ENCODE measurements at regions not wholly inside any gene's neighbourhood (a gene's known extent, or its start where the extent isn't known, plus 50 kb on each side); places are given as distances from the start of the nearest gene placed in this dataset.

- ChIA-PET POLR2A (no interaction called here), RAD21 (ENCODE audit: unreplicated experiment) (no interaction called here), SMC1A (ENCODE audit: uncharacterized antibody, unreplicated experiment) (no interaction called here), CTCF (interaction anchor here (0.7 to 2.4 kb wide), 2 partner anchors 10 to 427 kb away, joined by 3 to 6 read pairs; no protein-coding TSS in a partner anchor)
- ATAC-seq = no peak
- no peak for FAIRE-seq
- in situ Hi-C loops (cut with MboI) (no loop called here), intact Hi-C loops (cut with micrococcal nuclease; ENCODE audit: unreplicated experiment) (no loop called here)
- DNase-seq (ENCODE audit: low read depth, low spot score) = no peak
- Histone ChIP-seq H3K4me3 (no peak overlapping the region), H3K9me3 (replicated peaks; ENCODE audit: control insufficient read depth, insufficient read depth, low read length) (no peaks in the 10 kb centered on the region), H2AFZ (ENCODE audit: control insufficient read depth, low read depth, low read length) (no peak overlapping the region), H3K27me3 (replicated peaks in 1 of 2; ENCODE audit: control insufficient read depth in 2 of 2, insufficient read depth in 2 of 2, low read length in 1 of 2) (no peaks in the 10 kb centered on the region), H4K20me1 (ENCODE audit: control insufficient read depth, insufficient read depth) (no peaks in the 10 kb centered on the region), H3K36me3 (ENCODE audit: control insufficient read depth in 2 of 2, insufficient read depth in 2 of 2, low read length in 1 of 2) (no peaks in the 10 kb centered on the region), H3K27ac (ENCODE audit: control insufficient read depth, insufficient read depth) (no peak overlapping the region), H3K79me2 (ENCODE audit: control insufficient read depth, insufficient read depth, low read length) (no peaks in the 10 kb centered on the region), H3K4me1 (ENCODE audit: control insufficient read depth, insufficient read depth, low read length) (no peaks in the 10 kb centered on the region), H3K9ac (ENCODE audit: control insufficient read depth, insufficient read depth, low read length) (no peak overlapping the region), H3K4me2 (ENCODE audit: control insufficient read depth, insufficient read depth) (no peak overlapping the region)
- no TSS peak for BruUV-seq (replicated peaks)
- WGBS (ENCODE audit: insufficient coverage, insufficient replicate concordance, low lambda C conversion rate, missing lambda C conversion rate) = 49% methylated on average over 3 of the region's 3 CpGs
- TF ChIP-seq RFX5 (IDR thresholded peaks at IDR 0.05; ENCODE audit: low read depth, low read length) = no peak
- no peak for TF ChIP-seq CHD4 (IDR thresholded peaks at IDR 0.05)
- no peak for TF ChIP-seq NFIC (IDR thresholded peaks at IDR 0.05; ENCODE audit: low read depth, low read length)
- TF ChIP-seq SIN3A (IDR thresholded peaks at IDR 0.05; ENCODE audit: low read depth, low read length) = no peak
- no peak for TF ChIP-seq SIX5 (IDR thresholded peaks at IDR 0.05; ENCODE audit: low read depth, low read length, severe bottlenecking)
- no peak for TF ChIP-seq ZNF24 (IDR thresholded peaks at IDR 0.05)
- TF ChIP-seq TARDBP (IDR thresholded peaks at IDR 0.05; ENCODE audit: borderline replicate concordance) = no peak
- TF ChIP-seq BCLAF1 (IDR thresholded peaks at IDR 0.05) = no peak
- TF ChIP-seq ETV6 (conservative IDR thresholded peaks at IDR 0.05 in 1 of 2, IDR thresholded peaks at IDR 0.05 in 1 of 2; ENCODE audit: borderline replicate concordance in 1 of 2, low read depth in 1 of 2) = no peak
- no peak for TF ChIP-seq IRF3 (IDR thresholded peaks at IDR 0.05)
- TF ChIP-seq REST (IDR thresholded peaks at IDR 0.05; ENCODE audit: low read depth, low read length) = no peak
- TF ChIP-seq IKZF2 (IDR thresholded peaks at IDR 0.05) = no peak
- TF ChIP-seq ELK1 (IDR thresholded peaks at IDR 0.05; ENCODE audit: low read depth, low read length) = no peak
- no peak for TF ChIP-seq BRCA1 (IDR thresholded peaks at IDR 0.05; ENCODE audit: low read depth, low read length)
- TF ChIP-seq ZBED1 (IDR thresholded peaks at IDR 0.05; ENCODE audit: borderline replicate concordance) = no peak
- no peak for TF ChIP-seq ZZZ3 (IDR thresholded peaks at IDR 0.05; ENCODE audit: control insufficient read depth, insufficient read length, low read depth)
- TF ChIP-seq POU2F2 (IDR thresholded peaks at IDR 0.05; ENCODE audit: borderline replicate concordance, low read depth, low read length) = no peak
- TF ChIP-seq HDAC6 (IDR thresholded peaks at IDR 0.05; ENCODE audit: unreplicated experiment) = no peak
- no peak for TF ChIP-seq RUNX3 (IDR thresholded peaks at IDR 0.05; ENCODE audit: low read length)
Observed at GRCh38 chr18:55811925-55812324, 223.9 kb upstream of the TCF4 start.
